GM18502 (cell line): ENCODE measurements at regions not wholly inside any gene's neighbourhood (a gene's known extent, or its start where the extent isn't known, plus 50 kb on each side); places are given as distances from the start of the nearest gene placed in this dataset.
"Not testable (repeated sequence)": the region's sequence is repeated elsewhere in the genome, so short reads cannot be mapped to it uniquely, and the experiment has no call there.

Source experiments
- ATAC-seq: cut with Tn5 transposase; IDR thresholded peaks from one replicate; pipeline ENCODE4 v1.9.1; 2021; ENCODE audit warnings: mild to moderate bottlenecking; ENCODE audit not compliant: unreplicated experiment, poor library complexity

DNA sequence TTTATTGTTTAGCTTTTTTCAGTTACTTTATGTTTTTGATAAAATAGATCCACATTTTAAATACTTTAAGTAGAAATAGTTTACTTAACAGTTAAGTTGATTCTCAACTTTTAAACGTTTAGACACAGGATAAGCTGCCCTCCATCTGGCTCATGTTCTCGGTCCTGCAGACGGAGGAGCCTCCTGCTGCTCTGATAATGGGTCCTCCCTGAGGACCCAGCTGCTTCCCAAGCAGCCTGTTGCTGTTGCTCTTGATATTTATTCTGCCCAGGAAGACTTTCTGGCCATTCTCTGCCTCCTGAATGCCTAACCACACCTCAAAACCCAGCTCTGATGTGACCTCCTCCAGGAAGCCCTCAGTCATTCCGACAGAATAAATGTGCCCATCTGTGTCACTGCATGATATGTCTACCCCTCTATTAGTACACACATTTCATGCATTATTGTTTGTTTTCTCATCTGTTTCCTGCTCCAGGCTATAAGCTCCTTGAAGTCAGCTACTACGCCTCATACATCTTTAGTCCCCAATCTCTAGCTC lies 267.2 kb upstream of the MSX2 start:
- no peak for ATAC-seq

DNA sequence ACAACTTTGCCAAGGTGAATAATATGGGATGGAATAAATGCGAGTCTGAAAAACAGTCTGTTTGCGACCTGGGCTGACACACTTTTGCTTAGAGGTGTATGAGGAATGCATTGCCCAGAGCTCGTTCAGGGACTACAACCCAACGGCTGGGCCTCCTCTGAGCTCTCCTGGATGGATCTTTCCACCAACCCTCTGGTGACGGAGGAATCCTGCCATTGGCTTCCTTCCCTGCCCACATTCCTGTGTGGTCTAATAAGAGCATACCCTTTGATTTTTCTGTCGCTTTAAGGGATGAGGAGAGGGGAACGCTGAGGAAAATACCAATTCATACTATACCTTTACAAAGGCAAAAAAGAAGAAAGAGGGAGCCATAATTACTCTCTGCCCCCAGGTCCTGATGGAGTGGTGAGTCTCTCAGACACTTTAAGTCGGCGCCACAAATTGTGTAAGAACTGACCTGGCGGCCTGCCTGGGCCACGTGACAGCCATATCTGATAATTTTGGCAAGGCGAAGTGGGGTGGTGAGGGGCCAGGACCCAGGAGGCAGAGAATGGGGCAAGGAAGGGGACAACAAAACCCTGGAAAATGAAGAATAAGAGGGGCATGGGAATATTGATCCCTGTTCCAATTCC lies 265.2 kb upstream of the MSX2 start:
- no peak for ATAC-seq

DNA sequence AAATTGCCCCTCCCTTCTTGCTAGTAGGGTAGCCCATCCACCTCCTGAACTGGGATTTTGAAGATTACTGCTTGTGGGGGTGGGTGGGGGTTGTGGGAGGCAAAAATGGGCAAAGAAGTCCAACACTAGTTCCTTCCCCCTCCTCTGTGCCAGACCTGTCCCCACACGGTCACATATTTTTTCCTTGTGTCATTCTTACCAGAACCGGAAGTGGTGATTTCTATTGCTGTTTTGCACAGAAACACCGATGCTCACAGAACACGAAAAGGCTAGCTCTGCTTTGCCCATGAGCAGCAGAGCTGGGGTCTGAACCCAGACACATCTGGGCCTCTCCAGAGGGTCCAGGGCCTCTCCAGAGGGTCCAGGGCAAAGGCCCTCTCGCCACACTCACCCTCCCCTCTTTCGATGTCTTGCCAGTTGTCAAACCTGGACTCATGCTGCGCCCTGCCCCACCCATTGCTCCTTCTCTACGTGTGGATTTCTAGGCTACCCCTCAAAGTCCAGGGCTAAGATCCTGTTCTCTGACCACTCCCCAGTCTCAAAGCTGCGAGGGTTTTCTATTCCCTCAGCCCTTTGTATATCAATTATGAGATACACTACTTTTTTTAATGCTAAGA lies 264.4 kb upstream of the MSX2 start:
- no peak for ATAC-seq

DNA sequence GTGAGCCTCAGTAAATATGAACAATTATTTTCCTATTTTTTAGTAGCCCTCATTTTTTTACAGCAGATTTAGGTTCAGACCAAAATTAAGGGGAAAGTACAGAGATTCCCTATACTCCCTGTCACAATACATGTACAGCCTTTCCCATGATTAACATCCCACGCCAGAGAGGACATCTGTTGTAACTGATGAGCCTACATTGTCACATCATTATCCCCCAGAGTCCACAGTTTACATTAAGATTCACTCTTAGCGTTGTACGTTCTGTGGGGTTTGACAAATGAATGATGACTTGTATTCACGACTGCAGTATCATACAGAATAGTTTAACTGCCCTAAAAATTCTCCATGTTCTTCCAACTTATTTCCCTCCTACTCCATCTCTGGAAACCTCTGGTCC lies 262.3 kb upstream of the MSX2 start:
- no peak for ATAC-seq

DNA sequence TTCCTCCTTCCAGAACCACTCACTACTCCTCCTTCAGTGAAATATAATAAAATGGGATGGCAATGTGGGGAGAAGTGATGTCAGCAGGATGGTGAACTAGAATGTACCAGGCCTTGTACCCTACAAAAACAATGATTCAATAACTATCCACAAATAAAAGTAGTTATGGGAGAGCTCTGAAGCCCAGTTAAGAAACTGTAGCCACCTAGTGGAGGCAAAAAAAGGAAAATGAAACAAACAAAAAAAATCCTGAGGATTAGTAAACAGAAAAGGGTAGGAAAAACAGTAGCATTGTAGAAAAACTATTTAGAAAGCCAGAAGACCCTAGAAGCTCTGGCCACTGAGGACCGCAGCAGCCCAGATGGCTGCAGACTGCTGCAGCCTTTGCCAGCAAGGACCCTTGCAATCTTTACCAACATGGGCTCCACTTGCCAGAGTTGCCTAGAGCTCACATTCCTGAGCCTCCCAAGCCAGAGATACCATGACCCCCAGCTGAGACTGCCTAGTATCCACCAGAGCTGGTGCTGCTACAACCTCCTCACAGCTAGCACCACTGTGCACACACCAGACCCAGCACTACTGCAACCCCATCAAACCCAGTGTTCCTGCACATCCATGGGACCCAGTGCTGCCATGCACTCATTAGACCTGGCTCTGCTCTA lies 259.7 kb upstream of the MSX2 start:
- ATAC-seq: no peak

DNA sequence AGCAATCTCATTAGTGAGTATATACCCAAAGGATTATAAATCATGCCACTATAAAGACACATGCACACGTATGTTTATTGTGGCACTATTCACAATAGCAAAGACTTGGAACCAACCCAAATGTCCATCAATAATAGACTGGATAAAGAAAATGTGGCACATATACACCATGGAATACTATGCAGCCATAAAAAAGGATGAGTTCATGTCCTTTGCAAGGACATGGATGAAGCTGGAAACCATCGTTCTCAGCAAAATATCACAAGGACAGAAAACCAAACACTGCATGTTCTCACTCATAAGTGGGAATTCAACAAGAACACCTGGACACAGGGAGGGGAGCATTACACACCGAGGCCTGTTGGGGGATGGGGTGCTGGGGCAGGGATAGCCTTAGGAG lies 252.9 kb upstream of the MSX2 start:
- ATAC-seq: not testable (repeated sequence)

DNA sequence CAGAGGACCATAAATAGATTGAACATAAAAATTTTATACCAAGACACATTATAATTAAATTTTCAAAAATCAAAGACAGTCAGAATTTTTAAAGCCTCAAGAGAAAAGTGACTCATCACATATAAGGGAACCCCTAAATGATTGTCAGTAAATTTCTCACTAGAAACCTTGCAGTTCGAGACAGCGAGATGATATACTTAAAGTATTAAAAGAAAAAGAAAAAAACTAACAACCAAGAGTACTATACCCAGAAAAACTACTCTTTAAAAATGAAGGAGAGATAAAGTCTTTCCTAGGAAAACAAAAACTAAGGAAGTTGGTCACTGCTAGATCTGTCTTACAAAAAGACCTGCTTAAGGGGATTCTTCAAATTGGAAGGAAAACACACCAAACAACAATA lies 251.4 kb upstream of the MSX2 start:
- no peak for ATAC-seq

DNA sequence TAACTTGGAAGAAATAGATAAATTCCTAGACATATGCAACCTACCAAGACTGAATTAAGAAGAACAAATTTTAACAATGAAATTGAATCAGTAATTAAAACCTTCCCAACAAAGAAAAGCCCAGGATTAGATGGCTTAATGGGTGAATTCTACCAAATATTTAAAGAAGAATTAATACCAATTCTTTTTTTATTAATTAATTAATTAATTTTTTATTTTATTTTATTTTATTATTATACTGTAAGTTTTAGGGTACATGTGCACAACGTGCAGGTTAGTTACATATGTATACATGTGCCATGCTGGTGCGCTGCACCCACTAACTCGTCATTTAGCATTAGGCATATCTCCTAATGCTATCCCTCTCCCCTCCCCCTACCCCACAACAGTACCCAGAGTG lies 248.4 kb upstream of the MSX2 start:
- ATAC-seq: not testable (repeated sequence)

DNA sequence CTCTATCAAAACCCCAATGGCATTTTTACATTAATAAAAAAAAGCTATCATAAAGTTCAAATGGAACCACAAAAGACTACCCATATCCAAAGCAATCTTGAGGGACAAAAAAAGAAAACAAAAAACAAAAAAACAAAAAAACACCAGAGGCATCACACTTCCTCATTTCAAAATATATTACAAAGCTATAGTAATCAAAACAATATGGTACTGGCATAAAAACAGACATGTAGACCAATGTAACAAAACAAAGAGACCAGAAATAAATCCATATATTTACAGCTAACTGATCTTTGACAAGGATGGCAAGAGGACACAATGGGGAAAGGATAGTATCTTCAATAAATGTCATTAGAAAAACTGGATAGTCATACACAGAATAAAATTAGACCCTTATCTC lies 245.1 kb upstream of the MSX2 start:
- no peak for ATAC-seq

DNA sequence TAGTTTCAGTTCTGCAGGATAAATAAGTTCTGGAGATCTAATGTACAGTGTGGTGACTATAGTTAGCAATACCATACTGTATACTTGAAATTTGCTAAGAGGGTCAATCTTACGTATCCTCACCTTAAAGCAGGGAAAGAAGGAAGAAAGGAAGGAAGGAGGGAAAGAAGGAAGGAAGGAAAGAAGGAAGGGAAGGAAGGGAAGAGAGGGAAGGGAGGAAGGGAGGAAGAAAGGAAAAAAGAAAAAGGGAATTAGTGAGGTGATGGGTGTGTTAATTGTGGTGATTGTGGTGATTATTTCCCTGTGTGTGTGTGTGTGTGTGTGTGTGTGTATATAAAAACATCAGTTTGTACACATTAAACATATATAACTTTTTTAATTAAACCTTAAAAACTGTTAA lies 242.6 kb upstream of the MSX2 start:
- no peak for ATAC-seq

DNA sequence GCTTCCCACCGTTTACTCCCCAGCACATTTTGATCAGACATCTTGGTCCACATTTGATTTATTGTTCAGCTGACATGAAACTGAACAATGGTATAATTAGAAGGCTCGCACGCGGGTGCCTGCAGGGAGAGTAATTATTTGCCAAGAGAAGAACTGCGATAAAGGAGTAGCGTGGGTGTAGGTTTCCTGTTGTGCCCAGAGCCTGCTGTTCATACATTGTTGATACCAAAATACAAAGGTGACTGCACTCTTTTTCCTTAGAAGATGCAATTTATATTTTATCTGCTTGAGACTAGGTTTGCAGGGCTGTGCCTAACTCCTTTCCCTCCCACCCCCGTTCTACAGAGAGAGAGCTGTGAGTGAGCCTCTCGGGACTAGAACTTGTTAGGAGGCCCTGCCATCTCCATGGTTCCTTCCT lies 241.8 kb upstream of the MSX2 start:
- no peak for ATAC-seq

DNA sequence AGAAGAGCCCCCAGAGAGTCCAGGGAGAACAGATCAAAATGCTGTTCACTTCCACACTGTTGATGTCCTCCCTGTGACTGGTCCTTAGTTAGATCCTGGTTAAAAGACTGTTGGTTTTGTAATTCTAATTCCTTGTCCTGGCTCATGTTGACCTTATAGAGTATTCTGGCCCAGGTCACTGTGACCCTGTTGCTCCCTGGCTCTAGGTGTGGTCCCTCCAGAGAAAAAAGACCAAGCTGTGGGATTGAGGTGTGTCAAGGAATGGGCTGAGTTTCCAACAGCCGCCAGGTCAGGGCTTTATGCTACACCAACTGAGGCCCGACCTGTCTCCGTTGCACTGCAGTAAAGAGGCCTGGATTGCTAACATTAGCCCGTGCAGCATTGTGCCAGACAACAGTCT lies 241.0 kb upstream of the MSX2 start:
- no peak for ATAC-seq

DNA sequence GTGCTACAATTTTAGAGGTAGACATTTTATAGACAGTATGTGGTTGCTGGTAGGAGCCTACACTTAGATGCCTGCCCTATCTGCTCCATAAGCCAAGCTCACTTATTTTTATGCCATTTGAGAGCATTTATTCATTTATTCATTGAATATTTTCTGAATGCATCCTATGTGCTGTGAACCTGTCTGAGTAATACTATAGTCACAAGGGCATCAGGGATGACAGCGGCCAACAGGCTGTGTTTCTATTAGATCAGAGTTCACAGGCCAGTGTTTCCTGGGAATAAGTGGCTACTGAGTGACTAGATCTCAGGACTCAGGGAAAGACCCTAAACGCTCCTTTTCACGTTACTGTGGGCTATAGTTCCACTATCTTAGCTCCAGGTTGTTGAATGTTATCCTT lies 235.2 kb upstream of the MSX2 start:
- ATAC-seq: no peak

DNA sequence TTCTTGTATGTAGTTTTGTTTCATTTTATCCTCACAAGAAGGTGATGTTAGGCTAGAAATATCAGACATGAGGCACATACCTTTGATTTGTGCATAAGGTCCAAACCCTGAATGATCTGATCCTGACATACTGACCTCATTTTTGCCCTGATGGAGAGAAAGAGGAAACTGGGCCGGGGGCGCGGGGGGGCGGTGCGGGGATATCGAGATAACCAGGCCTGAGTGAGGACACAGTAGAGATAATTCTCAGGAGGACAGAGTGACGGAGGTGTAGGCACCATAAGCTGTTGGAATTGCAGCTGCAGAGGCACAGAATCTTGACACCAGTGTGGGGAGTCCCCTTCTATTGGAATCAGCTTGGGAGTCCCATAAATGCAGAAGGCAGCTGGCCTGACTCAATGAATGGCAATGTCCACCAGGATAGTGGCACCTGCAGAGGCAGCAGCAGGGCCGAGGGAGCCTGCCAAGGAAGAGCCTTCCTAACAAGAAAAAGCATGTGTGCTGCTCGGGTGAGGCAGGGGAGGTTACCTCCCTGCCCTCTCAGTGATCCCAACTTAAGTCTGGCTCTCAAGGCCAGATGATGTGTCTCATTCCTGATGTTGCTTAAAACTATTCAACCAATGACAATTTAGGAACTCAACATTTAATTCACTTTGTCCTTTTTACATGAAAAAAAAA lies 234.3 kb upstream of the MSX2 start:
- ATAC-seq: no peak

DNA sequence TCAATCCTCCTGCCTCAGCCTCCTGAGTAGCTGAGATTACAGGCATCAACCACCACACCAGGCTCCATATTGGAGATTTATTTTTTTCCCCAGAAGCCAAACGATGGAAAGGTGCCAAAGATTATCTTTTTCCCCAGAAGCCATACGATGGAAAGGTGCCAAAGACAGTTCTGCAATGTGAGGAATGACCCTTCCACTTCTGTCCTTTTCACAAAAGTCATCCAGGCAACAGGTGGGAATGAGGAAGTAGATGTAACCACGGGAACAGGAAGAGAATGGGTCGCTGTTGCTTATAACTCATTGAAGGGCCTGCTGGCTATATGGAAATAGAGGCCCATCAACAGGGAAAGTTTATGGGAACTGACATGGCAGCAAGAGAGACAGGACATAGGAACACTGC lies 233.7 kb upstream of the MSX2 start:
- ATAC-seq: no peak

DNA sequence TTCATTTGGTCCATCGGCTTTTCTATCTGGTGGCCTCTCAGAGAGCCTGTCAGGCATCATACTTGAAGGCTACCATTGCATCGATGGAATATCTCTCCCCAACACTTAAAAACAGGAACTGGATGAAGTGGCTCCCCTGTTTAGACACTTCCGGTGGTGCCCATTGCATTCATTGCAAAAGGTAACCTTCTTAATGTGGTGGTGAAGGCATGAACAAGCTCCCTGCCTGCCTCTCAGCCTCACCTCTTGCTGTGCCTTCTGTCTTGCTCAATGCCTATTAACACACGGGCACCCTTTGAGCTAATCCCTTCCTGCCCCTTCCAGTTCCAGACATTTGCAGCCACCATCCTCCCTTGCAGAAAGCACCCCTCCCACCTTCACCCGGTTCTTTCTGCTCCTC lies 233.1 kb upstream of the MSX2 start:
- ATAC-seq: no peak

DNA sequence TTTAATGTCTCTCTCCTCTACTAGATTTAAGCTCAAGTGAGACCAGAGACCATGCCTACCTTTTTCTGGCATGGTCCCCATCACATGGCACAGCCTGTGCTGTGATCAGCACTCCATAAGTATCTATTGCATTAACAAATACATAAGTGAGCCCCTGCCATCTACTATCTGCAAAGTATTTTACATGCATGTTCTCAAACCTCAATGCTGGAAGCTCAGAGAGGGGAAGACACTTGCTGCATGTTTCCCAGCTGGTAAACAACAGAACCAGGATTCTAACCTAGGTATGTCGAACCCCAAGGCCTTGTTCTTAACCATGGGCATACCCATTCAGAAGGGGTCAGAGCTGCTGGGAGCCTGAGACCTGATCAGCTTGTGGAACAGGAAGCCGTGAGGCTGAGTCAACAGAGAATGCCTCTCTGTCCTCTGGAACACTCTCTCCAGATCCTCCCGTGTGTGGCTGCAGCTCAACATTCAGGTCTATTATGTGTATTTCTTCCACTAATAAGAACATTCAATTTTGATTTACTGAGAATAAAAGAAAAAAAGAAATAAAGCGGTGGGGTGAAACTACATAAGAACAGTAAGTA lies 232.5 kb upstream of the MSX2 start:
- ATAC-seq: no peak

DNA sequence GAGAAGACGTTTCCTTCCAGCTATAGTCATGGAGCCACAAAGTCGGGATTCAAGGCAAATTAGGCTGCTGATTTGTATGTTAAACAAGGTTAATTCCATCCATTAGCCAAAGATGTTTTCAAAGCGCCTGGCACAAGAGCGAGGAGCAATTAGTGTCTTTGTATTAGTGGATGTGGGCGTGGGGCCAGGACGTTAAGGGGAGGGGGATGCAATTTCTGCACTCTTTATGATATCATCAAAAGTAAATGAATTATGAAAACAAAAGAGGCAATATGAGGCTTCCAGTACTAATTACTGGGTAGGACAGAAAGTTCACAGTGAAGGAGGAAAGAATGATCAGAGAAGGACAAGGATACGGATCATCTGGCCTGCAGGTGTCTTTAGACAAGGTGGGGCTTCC lies 230.9 kb upstream of the MSX2 start:
- ATAC-seq: no peak

DNA sequence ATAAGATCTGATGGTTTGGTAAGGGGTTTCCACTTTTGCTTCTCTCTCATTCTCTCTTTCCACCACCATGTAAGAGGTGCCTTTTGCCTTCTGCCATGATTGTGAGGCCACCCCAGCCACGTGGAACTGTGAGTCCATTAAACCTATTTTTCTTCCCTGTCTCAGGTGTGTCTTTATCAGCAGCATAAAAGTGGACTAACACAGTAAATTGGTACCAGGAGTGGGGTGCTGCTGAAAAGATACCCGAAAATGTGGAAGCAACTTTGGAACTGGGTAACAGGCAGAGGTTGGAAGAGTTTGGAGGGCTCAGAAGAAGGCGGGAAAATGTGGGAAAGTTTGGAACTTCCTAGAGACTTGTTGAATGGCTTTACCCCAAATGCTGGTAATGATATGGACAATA lies 226.4 kb upstream of the MSX2 start:
- ATAC-seq: not testable (repeated sequence)

DNA sequence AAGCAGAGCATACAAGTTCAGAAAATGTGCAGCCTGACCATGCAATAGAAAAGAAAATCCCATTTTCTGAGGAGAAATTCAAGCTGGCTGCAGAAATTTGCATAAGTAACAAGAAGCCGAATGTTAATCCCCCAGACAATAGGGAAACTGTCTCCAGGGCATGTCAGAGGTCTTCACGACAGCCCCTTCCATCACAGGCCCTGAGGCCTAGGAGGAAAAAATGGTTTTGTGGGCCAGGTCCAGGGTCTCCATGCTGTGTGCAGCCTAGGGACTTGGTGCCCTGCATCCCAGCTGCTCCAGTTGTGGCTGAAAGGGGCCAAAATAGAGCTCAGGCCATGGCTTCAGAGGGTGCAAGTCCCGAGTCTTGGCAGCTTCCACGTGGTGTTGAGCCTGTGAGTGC lies 225.8 kb upstream of the MSX2 start:
- ATAC-seq: not testable (repeated sequence)

DNA sequence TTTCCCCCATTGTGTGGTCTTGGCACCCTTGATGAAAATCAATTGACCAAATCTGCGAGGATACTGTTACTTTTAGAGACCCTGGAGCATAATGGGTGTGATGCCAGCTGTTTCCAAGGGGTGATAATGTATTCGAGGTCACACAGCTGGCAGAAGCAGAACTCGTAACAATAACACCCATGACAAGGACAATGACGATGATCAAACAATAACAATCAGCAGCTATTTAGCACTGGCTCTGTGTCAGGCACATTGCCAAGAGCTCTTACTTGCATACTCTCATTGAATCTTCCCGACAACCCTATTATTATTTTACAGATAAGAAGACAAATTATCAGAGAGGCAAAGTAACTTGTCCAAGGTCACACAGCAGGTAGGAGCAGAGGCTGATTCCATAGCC lies 223.7 kb upstream of the MSX2 start:
- no peak for ATAC-seq
